ENCODE measurements at regions not wholly inside any gene's neighbourhood (a gene's known extent, or its start where the extent isn't known, plus 50 kb on each side); places are given as distances from the start of the nearest gene placed in this dataset.

GRCh38 chr9:97755618-97756267 is 58.6 kb upstream of the XPA start:
- TF ChIP-seq CTCF (IDR thresholded peaks at IDR 0.05), result no peak
- TF ChIP-seq POLR2A (IDR thresholded peaks at IDR 0.05), result no peak

Data from heart left ventricle (tissue), 13 donors.